NCI-H1105 (cell line): ENCODE measurements at regions not wholly inside any gene's neighbourhood (a gene's known extent, or its start where the extent isn't known, plus 50 kb on each side); places are given as distances from the start of the nearest gene placed in this dataset.
"Not testable (repeated sequence)": the region's sequence is repeated elsewhere in the genome, so short reads cannot be mapped to it uniquely, and the experiment has no call there.

Source experiments
- DNase-seq: peaks from one replicate; lab custom pipeline; 2025; lab: John Stamatoyannopoulos, UW

DNA sequence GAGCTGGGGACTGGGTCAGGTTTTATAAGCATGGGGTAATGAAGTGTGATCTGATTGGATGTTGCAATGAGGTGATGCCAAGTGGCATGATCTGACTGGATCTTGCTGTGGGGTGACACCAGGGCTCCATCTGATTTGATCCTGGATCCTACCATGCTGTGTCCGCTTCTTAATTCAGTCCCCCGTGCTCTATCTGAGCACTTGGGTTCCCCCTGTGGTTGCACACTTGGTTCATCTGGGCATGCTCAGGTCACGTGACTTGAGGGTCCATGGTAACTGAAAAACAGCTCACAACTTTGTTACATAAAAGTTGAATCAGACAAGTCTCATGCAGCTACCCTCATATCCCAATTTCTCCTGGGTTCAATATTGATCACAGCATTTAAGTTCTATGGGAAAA, 448.6 kb upstream of the NRP1 start:
- DNase-seq, result no peak

DNA sequence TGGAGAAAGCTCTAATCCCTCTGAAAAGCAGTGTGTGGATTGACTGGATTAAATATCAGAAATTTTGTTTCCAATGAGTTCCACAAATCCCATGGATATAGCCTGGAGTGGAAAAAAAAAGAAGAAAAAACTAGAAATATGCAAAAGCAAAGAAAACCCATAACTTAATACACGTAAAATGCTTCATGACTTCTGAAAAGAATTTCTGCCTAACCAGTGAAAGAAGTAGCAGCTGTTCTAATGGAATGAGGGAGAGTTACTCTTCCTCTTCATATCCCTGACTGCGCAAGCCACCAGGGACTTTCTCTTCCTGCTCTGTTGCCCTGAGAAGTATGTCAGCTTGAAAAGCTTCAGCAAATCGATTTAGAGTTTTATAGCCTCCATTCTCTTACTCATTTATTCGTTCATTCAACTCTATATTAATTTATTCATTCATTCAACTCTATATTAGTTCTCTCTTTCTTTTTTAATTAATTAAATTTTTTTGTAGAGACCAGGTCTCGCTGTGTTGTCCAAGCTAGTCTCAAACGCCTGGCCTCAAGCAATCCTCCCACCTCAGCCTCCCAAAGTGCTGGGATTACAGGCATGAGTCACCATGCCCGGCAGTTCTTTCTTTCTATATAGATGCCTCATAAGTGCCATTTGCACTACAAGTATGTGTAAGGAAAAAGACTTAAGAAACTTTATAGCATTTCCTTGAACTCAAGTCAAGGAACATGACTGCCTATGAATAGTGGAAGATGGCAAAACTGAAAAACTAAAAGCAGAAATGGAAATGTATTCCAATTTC, 447.3 kb upstream of the NRP1 start:
- no peak for DNase-seq

DNA sequence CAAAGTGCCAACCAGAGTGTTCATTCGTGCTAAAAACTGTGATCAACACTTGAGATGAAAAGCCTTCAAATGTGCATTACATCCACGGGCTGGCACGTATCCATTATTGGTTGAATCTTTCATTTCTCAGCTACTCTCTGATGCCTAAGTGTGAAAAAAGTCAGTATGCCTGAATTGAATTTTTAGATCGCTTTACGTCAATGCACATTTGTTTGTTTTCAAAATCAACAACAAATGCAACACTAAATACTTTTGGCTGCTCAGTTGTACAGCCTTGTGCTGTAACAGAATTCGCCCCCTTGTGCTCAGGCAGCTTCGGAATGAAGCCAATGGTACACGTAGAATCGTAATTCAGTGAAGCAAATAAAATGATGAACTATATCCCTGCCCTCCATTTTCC, 446.5 kb upstream of the NRP1 start:
- DNase-seq, result no peak

DNA sequence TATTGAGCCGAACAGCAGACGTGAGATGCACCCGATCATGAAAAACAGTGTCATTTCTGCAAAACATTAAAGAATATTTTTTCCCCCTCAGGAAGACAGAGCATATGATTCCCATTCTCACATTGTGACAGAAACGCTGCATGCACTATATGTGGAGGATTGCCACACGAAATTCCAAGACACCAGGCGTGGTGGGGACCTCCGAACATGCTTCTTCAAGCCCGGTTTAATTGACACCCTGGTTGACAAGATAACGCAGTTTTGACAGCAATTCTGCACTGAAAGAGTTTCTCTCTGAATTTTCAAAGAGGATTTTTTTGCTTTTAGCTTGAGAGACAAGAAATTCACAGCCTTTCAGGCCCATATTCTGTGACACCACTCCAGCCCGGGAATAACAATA, 442.8 kb upstream of the NRP1 start:
- no peak for DNase-seq

DNA sequence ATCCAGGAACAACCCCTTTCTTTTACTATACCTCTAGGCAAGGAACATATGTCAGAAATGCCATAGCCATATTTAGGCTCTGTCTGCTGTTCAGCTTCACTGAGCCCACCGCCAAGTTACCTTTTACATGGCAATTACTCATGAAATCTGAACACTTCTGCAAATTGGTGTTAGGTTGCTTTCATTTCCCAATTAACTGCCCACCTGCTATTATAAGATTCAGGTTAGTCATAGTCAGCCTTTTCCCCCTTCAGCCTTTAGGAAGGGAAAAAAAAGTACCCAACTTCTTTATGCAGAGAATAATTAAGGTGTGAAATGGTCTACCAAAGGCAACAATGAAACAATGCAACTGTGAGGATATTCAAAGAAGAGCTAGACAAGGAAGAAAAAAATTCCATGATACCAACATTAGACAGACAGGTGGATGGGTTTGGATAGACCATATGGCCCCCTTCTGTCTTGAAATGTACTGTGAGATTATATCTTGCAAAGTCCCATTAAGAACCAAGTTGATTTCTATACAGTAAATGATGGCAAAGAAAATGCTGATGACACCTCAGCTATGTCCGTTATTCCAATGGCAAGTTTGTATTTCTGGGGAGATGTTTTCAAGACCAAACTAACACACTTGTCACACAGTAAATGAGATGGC, 442.1 kb upstream of the NRP1 start:
- DNase-seq, result no peak

DNA sequence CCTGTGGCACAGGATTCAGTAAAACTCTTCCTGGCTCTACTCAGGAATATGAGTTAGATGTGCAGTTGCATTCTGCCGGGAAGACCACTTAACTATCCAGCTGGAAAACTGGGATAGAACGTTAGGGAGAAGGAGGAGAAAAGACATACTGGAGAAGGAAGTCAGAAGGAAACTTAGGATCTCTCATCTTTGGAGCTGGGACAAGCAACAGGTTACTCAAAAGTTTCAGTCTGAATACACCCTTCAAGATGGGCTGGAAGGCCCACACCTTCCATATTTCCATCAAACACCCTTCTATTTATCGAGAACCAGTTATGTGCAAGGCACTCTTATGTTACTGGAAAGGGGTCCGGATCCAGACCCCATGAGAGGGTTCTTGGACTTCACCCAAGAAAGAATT, 440.4 kb upstream of the NRP1 start:
- no peak for DNase-seq

DNA sequence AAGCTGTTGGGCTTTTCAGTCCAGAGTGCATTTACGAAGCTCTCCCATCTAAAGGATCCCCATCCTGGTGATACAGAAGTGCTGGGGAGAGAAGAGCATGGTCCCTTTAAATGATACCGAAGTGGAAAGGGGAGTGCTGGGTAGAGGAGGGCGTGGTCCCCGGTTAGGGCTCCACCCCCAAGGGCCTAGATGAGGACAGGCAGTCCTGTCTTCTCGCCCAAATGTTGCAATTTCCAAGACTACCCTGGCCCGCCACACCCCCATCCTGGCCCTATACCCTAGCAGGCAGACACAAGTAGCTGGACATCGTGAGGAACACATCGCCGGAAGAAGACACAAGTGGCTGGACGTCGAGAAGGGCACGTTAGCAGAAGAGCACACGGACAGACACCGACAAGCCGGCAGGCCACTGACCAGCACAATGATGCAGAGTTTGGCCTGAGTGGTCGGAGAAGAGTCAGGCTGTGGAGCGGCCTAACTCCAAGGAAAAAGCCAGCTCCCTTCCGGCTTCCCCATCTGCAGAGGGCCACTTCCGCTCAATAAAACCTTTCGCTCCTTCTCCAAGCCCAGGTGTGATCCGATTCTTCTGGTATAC, 439.5 kb upstream of the NRP1 start:
- no peak for DNase-seq

DNA sequence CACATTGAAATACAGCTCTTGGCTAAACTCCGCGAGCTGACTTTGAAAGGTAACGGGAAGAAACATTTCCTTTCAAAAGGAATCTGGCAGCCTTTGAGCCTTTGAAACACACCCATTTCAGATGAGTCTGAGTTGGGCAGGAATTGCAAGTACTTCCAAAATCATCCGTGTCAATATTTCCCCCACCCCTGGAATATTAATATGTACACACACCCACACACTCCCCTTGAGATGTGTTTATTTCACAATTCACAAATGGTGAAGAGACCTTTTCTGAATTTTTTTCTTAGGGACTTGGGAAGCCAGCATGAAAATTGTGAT, 438.7 kb upstream of the NRP1 start:
- no peak for DNase-seq

DNA sequence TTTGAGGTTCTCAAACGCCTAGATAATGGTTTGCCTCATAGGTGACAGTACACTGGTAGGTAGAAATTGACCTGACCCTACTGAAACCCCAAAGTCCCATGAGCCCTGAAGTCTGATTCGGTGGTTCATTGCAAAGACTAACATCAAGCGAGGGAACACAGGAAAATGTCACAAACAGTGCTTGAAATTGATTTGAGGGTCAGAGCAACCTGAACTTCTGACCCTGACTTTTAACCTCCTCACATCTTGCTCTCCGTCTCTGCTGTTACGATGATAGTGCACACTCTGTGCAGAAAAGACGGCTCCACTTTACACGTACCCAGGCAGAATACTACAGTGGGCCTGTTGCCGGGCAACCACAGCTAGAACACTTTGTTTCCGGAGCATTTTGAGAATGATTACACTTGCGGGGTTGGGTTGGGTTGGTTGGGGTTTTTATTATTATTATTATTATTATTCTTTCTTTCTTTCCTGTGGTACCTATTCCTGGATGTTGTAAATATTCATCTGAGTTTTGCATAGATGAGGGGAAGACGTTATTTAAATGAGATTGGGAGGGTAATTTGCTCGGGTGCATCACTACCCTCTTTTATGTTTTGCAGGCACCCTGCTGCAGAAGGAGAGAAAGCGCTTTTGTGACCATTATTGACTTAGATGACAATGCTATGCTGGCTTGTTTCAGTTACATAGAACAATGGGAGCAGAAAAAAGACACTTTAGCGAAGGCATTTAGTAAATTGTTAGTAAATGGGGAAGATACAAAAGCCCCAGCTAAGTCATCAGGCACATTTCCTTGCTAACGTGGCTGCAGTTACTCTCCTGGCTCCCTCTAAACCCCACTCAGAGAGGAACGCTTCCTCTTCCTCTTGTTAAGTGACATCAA, 438.1 kb upstream of the NRP1 start:
- no peak for DNase-seq

DNA sequence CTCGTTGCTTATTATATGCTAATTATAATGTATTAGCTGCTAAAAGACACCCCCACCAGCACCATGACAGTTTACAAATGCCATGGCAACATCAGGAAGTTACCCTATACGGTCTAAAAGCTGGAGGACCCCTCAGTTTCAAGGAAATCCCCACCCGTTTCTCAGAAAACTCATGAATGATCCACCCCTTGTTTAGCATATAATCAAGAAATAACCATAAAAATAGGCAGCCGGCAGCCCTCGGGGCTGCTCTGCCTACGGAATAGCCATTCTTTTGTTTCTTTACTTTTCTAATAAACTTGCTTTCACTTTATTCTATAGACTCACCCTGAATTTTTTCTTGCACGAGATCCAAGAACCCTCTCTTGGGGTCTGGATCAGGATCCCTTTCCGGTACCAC, 437.4 kb upstream of the NRP1 start:
- DNase-seq, result not testable (repeated sequence)

DNA sequence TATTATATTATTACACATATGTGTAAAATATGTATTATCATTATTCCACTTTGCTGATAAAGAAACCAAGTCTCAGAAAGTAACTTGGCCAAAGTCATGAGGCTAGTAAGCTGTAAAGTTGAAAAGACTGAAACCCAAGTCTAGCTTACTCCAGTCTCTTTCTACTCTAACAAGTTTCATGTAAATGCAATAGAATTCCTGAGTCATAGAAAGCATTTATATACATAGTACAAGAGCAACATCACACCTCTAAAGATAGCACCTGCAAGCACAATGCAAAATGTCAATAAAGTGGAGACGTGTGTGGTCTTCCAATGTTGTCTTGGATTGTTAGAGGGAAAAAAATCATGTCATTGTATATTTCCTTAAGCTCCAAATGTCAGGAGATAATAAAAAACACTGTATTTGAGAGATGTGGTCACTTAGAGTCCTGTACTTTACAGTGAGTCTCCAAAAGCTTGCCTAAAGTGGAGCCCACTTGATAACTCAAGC, 430.3 kb upstream of the NRP1 start:
- no peak for DNase-seq

DNA sequence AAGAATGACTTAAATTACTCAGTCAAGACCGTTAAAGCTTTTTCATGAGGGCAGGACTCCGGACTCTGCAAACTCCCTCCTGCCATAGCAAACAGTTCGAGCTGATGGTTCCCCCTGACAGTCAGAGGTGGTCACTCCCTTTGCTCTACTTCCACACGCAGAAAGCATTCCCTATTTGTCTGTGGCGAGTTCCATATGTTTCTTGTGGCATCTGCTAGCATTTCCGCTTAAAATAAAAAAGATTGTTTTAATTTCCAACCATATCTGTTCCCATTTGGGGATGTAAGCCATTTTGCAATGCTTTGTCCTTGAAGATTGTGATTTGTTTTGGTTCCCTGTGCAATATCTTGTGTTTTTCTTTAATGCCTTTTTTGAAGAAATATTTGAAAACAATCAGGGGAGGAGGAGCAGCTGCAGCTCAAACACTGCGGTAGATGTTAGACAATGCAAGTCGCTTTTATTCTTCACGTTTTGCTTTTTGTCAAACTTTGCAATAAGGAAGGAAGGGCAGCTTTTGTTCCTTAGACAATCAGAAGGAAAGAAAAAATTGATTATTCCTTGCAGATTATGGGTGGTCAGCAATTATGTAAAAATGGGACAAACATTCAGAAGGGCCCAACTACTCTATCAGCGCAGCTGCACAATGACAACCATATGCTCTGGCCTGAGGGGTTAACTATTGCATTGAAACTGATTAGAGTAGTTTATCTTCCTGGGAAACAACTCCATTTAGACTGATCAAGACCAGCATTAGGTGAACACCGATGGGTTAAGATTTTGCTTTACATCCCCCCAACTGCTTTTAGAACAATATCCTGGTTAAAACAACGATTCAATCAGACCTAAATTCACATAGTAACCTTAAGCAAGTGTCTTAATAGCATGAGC, 425.8 kb upstream of the NRP1 start:
- DNase-seq, result no peak

DNA sequence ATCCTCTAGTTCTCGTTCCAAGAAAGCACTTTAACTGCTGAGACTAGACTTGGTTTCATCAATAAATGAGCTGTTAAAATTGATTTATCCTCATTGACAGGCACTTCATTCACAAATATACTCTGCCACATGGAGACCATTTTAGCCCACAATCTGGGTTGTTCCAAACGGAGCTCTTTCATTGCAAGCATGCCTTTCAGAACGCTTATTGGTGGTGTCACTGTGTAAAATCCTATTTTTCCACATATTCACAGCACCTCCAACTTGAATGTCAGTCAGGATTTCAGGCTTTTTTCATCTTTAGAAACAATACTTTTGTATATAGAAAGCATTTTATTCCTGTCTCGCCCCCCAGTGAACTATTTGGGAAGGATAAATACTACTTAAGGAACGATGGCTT, 424.7 kb upstream of the NRP1 start:
- DNase-seq, result no peak

DNA sequence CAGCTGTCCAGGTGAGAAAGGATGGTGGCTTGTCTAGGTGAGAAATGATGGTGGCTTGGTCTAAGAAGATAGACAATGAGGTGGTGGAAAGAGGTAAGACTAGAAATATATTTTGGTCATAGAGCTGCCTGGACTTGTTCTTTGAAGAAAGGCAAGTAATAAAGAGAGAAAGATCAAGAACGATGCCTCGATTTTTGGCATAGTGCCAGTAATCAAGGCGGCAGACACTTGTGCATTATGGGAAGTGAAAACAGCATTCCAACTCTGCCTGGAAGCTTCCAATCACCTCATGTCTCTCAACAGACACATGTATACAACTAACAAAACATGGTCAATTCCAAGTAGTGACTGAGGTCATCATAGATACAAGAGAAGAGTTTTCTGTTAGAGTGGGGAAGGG, 423.8 kb upstream of the NRP1 start:
- DNase-seq, result no peak

DNA sequence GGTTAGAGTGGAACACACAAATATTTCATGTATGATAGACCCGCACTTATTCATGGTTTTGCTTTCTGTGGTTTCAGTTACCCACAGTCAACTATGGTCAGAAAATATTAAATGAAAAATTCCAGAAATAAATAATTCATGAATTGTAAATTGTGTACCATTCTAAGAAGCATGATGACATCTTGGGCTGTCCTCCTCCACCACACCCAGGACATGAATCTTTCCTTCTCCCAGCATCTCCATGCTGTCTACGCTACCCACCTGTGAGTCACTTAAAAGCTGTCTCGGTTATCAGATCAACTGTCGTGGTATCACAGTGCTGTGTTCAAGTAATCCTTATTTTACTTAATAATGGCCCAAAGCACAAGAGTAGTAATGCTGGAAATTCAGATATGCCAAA, 419.6 kb upstream of the NRP1 start:
- DNase-seq, result no peak

DNA sequence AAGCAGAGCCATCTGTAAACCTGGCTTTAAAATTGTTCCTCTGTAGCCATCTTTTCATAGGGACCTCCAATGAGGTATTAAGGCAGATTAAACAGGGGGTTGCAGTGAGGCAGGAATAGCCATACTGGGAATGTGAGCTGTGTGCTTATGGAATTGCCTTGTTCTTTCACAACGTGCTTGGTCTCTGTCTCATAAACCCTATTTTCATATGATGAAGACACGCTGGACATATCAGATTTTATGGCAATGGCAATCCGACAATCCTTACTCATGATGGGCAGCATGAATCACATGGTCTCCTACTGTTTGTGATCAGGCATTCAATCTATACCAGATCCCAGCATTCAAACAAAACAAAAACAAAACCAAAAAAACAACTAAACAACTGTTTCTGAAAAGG, 418.9 kb upstream of the NRP1 start:
- DNase-seq, result no peak

DNA sequence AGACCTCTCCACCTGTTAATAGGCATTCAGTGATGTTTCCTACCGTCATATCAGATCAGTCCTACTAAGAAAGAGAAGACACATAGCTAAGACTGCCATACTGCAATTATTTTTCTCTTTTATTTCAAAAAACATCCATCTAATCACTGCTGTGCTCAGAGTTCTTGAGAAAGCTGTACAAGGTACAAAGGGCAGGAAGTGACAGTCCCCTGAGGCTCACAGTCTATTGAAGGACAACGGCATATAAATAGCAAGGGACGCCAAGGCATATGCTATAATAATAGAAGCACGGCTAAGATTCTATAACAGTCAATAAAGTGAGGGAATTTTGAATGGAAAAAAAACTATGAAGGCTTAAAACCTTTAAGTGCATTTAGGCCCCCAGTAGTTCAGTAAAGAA, 415.3 kb upstream of the NRP1 start:
- DNase-seq, result no peak

DNA sequence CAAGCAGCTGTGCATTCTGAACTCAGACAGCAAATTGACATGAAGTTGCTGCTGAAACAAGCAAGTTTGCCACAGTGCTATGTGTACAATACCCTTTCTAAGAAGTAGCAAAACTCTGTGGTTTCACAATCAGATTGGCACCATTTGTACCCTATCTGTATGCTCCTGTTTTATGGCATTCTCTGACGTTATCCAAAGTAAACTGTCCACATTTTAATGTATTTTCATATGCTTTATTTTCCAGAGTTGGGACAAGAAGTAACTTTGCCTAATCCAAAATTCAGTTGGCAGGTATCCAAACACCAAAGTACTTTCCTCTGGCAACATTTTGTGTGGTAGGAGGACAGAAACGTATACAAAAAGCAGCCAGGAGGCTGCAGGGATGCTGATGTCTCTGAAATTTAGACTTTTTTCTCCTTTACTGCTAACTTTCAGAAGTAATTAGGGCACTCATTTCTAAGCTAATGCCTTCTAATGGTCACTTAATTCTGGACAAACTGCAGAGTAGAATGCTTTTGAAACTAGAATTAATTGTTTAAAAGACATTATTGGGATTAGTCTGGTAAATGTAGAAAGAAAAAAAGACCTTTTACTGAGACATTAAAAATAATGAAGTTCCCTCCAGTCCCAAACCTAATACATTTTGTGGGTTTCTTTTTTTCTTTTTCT, 414.7 kb upstream of the NRP1 start:
- DNase-seq, result no peak

DNA sequence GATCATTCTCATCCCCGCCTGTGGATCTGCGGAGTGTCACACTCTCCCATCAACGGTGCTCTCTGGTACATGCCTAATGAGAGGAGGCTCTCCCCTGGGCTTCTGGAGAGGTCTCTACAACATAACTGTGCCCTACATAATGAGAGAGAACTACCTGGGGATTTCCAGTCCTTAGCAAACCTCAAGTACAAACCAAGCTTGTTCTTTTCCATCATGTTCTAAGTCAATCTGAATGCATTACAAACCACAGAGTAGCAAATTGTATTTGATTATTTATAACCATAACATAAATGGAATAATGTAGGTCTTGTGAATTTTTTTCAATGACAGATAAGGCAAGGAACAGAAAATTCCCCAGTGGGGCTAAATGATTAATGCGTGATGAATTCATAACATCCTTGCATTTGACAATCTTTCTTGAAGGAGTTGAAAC, 412.4 kb upstream of the NRP1 start:
- no peak for DNase-seq

DNA sequence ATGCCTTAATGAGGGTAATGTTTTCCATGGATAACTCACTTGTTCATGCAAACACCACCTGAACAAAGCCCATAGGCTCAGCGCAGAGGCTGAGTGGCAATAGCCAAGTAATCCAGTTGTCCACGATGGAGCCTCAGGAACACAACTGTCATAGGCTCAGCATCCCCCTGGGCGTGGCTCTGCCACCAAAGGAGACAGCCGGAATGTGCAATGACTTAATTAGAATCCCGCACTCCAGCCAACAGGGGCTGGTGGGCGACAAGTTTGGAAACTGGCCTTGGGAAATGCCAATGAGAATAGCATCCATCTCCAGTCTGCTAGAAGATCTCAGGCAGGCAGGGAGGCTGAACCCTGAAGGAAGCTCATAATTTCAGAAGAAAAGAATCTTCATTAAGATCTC, 411.7 kb upstream of the NRP1 start:
- DNase-seq, result no peak

DNA sequence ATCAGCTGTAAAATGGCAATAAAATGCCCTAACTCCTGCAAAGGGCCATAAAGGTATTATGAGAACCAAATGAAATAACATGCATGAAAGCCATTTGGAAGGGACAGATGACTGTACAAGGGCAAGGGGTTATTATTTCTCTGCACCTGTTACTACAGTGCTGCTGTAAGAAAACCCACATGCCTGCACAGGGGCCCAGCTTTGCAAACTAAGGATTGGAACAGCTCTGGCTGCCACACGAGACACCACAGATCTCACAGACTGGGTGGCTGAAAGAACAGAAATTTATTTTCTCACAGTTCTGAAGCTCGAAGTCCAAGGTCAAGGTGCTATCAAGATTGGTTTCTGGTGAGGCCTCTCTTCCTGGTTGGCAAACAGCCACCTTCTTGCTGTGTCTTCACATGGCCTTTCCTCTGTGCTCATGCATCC, 409.0 kb upstream of the NRP1 start:
- DNase-seq, result no peak
